Upper lobe of left lung (tissue), 4 donors: ENCODE measurements at regions not wholly inside any gene's neighbourhood (a gene's known extent, or its start where the extent isn't known, plus 50 kb on each side); places are given as distances from the start of the nearest gene placed in this dataset.

Source experiments
- EP300 ChIP-seq, 4 donors: sonication (generic); formaldehyde crosslinking; IDR thresholded peaks; one replicate each; pipeline ENCODE4 v1.5.1; 2017; ENCODE audit warnings: antibody characterized with exemption in 4 of 4, control low read depth in 2 of 4
- POLR2A ChIP-seq, 4 donors: fragments of 450-650 bp; IDR thresholded peaks; one replicate each; pipeline ENCODE4 v1.5.1; 2016 to 2017; ENCODE audit warnings: antibody characterized with exemption in 4 of 4, mild to moderate bottlenecking in 2 of 4
- POLR2AphosphoS5 ChIP-seq, 2 donors: sonication (generic); formaldehyde crosslinking; IDR thresholded peaks; one replicate each; pipeline ENCODE4 v1.5.1; 2017; ENCODE audit warnings: antibody characterized with exemption in 2 of 2
- TF ChIP-seq, protein P1 (sequence below), 6 experiments: fragments of 450-650 bp in 4 of 6; fragments of 200-600 bp in 2 of 6; sonication (generic) in 2 of 6; IDR thresholded peaks; one replicate each; pipeline ENCODE4 v1.5.1; 2016 to 2019; ENCODE audit warnings: antibody characterized with exemption in 6 of 6

DNA sequence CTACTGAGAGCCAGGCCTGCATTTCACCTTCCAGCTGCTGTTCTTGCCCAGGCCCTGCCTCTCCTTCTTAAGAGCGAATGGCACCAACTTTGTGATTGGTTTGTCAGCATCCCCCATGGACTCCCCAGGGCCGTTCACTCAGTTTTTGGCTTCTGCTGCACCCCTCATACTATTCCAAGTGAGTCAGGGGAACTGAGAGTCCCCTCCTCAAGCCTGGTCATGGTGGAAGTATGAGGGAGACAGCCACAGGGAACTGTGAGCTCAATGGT is 62.4 kb upstream of the ANTXRL start:
- TF ChIP-seq, protein P1, sequence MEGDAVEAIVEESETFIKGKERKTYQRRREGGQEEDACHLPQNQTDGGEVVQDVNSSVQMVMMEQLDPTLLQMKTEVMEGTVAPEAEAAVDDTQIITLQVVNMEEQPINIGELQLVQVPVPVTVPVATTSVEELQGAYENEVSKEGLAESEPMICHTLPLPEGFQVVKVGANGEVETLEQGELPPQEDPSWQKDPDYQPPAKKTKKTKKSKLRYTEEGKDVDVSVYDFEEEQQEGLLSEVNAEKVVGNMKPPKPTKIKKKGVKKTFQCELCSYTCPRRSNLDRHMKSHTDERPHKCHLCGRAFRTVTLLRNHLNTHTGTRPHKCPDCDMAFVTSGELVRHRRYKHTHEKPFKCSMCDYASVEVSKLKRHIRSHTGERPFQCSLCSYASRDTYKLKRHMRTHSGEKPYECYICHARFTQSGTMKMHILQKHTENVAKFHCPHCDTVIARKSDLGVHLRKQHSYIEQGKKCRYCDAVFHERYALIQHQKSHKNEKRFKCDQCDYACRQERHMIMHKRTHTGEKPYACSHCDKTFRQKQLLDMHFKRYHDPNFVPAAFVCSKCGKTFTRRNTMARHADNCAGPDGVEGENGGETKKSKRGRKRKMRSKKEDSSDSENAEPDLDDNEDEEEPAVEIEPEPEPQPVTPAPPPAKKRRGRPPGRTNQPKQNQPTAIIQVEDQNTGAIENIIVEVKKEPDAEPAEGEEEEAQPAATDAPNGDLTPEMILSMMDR (IDR thresholded peaks at IDR 0.05): no peak
- TF ChIP-seq POLR2A (IDR thresholded peaks at IDR 0.05) (no peak), POLR2AphosphoS5 (IDR thresholded peaks at IDR 0.05) (no peak), EP300 (IDR thresholded peaks at IDR 0.05) (no peak)
